ENCODE measurements at regions not wholly inside any gene's neighbourhood (a gene's known extent, or its start where the extent isn't known, plus 50 kb on each side); places are given as distances from the start of the nearest gene placed in this dataset.
A peak's percentile ranks its signal among the peaks of the same experiment; 100 is the strongest.

DNA sequence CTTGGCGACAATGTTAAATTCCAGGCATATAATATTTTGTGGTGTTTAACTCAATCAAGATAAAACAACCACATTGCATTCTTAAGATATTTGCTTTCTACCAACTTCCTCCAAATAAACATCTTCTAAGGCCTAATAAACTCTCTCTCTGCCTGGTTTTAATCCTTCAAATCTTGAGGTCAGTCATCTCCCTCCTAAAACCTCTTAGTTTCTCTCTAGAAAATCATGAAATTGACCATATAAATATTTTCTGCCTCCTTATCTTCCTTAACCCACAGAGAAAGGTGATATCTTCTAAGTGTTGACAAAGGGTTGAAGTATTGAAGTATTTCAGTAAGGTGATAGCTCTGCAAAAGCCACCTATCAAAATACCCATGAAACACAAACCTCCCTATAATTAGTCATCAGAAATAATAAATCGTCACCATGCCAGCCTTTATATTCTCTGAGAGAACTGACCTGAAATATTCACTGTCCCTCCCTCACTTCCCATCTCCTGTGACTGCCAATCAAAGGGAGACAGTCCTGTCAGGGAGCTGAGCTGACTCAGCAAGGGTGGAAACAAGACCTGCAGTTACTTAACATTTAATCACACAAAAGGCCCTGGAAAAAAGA, 1261.1 kb downstream of the ROBO1 start (continued):
- TF ChIP-seq FOXM1 (CRISPR knock-in tag; IDR thresholded peaks at IDR 0.05) (no peak), KAT8 (CRISPR knock-in tag; IDR thresholded peaks at IDR 0.05) (no peak), HNRNPL (IDR thresholded peaks at IDR 0.05; ENCODE audit: low read depth, low read length) (no peak), HDAC1 (CRISPR knock-in tag; IDR thresholded peaks at IDR 0.05) (no peak), KDM2A (CRISPR knock-in tag; IDR thresholded peaks at IDR 0.05; ENCODE audit: borderline replicate concordance, low read depth) (no peak), ZNF292 (CRISPR knock-in tag; IDR thresholded peaks at IDR 0.05; ENCODE audit: borderline replicate concordance, low read depth) (no peak), NFYB (CRISPR knock-in tag; IDR thresholded peaks at IDR 0.05) (no peak), MAFG (CRISPR knock-in tag; IDR thresholded peaks at IDR 0.05) (peak; percentile 26; the same call in 1 of the 2 replicates), MAFF (IDR thresholded peaks at IDR 0.05; ENCODE audit: low read depth, low read length) (peak; percentile 81), NCOR1 (IDR thresholded peaks at IDR 0.05; ENCODE audit: borderline replicate concordance, low read length) (no peak), SP5 (CRISPR knock-in tag; IDR thresholded peaks at IDR 0.05; ENCODE audit: borderline replicate concordance, low read depth) (no peak), PRPF4 (IDR thresholded peaks at IDR 0.05; ENCODE audit: low read depth, low read length, poor library complexity, severe bottlenecking) (no peak), SAP130 (CRISPR knock-in tag; IDR thresholded peaks at IDR 0.05; ENCODE audit: low read depth) (0 out of 2 replicates have a peak, but pooled peaks have one; percentile 11), RXRA (CRISPR knock-in tag; IDR thresholded peaks at IDR 0.05) (no peak), NR2F6 (IDR thresholded peaks at IDR 0.05) (no peak), NR2F6 (CRISPR knock-in tag; IDR thresholded peaks at IDR 0.05) (no peak), FOXA3 (CRISPR knock-in tag; IDR thresholded peaks at IDR 0.05) (no peak), ZNF737 (CRISPR knock-in tag; IDR thresholded peaks at IDR 0.05; ENCODE audit: borderline replicate concordance) (no peak)
- TF ChIP-seq, protein P1, sequence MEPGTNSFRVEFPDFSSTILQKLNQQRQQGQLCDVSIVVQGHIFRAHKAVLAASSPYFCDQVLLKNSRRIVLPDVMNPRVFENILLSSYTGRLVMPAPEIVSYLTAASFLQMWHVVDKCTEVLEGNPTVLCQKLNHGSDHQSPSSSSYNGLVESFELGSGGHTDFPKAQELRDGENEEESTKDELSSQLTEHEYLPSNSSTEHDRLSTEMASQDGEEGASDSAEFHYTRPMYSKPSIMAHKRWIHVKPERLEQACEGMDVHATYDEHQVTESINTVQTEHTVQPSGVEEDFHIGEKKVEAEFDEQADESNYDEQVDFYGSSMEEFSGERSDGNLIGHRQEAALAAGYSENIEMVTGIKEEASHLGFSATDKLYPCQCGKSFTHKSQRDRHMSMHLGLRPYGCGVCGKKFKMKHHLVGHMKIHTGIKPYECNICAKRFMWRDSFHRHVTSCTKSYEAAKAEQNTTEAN (CRISPR knock-in tag; conservative IDR thresholded peaks at IDR 0.05) = no peak
- TF ChIP-seq, protein P2, sequence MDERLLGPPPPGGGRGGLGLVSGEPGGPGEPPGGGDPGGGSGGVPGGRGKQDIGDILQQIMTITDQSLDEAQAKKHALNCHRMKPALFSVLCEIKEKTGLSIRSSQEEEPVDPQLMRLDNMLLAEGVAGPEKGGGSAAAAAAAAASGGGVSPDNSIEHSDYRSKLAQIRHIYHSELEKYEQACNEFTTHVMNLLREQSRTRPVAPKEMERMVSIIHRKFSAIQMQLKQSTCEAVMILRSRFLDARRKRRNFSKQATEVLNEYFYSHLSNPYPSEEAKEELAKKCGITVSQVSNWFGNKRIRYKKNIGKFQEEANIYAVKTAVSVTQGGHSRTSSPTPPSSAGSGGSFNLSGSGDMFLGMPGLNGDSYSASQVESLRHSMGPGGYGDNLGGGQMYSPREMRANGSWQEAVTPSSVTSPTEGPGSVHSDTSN (CRISPR knock-in tag; IDR thresholded peaks at IDR 0.05) = peak; percentile 64
- TF ChIP-seq, protein P3, sequence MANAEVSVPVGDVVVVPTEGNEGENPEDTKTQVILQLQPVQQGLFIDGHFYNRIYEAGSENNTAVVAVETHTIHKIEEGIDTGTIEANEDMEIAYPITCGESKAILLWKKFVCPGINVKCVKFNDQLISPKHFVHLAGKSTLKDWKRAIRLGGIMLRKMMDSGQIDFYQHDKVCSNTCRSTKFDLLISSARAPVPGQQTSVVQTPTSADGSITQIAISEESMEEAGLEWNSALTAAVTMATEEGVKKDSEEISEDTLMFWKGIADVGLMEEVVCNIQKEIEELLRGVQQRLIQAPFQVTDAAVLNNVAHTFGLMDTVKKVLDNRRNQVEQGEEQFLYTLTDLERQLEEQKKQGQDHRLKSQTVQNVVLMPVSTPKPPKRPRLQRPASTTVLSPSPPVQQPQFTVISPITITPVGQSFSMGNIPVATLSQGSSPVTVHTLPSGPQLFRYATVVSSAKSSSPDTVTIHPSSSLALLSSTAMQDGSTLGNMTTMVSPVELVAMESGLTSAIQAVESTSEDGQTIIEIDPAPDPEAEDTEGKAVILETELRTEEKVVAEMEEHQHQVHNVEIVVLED (CRISPR knock-in tag; IDR thresholded peaks at IDR 0.05; ENCODE audit: borderline replicate concordance) = no peak
